ENCODE measurements at regions not wholly inside any gene's neighbourhood (a gene's known extent, or its start where the extent isn't known, plus 50 kb on each side); places are given as distances from the start of the nearest gene placed in this dataset.

- no peak overlapping the region for H3K27ac ChIP-seq
- no peak for TF ChIP-seq CTCF (IDR thresholded peaks at IDR 0.05)
- TF ChIP-seq ZFX (IDR thresholded peaks at IDR 0.05; ENCODE audit: borderline replicate concordance) = no peak
Measured at GRCh38 chr6:125597411-125598253, 151.8 kb upstream of the HEY2 start.

- TF ChIP-seq CTCF (IDR thresholded peaks at IDR 0.05) (no peak), ZFX (IDR thresholded peaks at IDR 0.05; ENCODE audit: borderline replicate concordance) (no peak)
- no peak overlapping the region for H3K27ac ChIP-seq
Measured at GRCh38 chr6:125598422-125598821, 151.0 kb upstream of the HEY2 start.

- TF ChIP-seq CTCF (IDR thresholded peaks at IDR 0.05) (no peak), ZFX (IDR thresholded peaks at IDR 0.05; ENCODE audit: borderline replicate concordance) (no peak)
- no peak overlapping the region for H3K27ac ChIP-seq
Measured at GRCh38 chr6:125604257-125604656, 145.2 kb upstream of the HEY2 start.

GRCh38 chr6:125611573-125612344 lies 137.7 kb upstream of the HEY2 start:
- H3K27ac ChIP-seq = no peak overlapping the region

DNA sequence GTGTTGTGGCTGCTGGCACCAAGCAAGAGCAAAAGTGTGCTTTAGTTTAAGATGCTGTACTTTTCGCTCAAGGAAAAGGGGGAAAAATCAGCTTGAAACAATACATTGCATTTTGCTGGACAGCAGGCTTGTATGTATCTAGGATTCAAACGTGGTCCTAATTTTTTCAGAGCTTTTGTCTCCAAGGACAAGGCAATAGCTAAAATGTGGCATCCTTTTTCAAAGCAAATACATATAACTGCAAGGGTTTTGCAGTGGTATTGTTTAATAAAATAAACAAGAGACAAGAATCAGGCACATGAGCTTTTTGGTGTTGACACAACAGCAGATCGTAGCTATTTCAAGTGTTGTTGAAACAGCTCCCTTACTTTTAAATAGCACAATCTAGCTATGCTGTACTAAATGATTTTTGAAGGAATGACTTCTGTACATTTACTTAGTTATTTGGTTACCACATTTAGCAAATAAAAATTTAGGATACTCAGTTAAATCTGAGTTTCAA lies 137.0 kb upstream of the HEY2 start:
- TF ChIP-seq ZFX (IDR thresholded peaks at IDR 0.05; ENCODE audit: borderline replicate concordance) (no peak), CTCF (IDR thresholded peaks at IDR 0.05) (no peak)
- H3K27ac ChIP-seq = no peak overlapping the region

More at GRCh38 chr6:125611573-125612344, 137.7 kb upstream of the HEY2 start:
- TF ChIP-seq ZFX (IDR thresholded peaks at IDR 0.05; ENCODE audit: borderline replicate concordance) (no peak), CTCF (IDR thresholded peaks at IDR 0.05) (no peak)

- H3K27ac ChIP-seq = no peak overlapping the region
- TF ChIP-seq ZFX (IDR thresholded peaks at IDR 0.05; ENCODE audit: borderline replicate concordance) (no peak), CTCF (IDR thresholded peaks at IDR 0.05) (no peak)
Measured at GRCh38 chr6:125618629-125619028, 130.8 kb upstream of the HEY2 start.
